Activated CD4-positive, alpha-beta T cell treated with anti-CD3 and anti-CD28 coated beads, Interleukin-2, amount 10 ng/mL, durations not matched to agents 7 days and 5 days (primary cell): ENCODE measurements at regions not wholly inside any gene's neighbourhood (a gene's known extent, or its start where the extent isn't known, plus 50 kb on each side); places are given as distances from the start of the nearest gene placed in this dataset.

Experiments
- CTCF ChIA-PET: fragments of 350-600 bp; sonication (Branson Sonifier 250); formaldehyde crosslinking; loops from one replicate; lab custom pipeline; 2021; ENCODE audit warnings: antibody characterized with exemption; lab: Charles Lee
- POLR2A ChIA-PET: fragments of 350-600 bp; sonication (Branson Sonifier 250); formaldehyde crosslinking; loops from one replicate; lab custom pipeline; 2021; ENCODE audit warnings: antibody characterized with exemption; lab: Charles Lee
- DNase-seq: peaks from one replicate; pipeline ENCODE4 v3.0.0-alpha.2; 2020
- H3K27ac Mint-ChIP-seq: one replicate; pipeline ENCODE4 v1.8.0; 2021; ENCODE audit warnings: mild to moderate bottlenecking, moderate library complexity, mixed read lengths
- H3K27me3 Mint-ChIP-seq: one replicate; pipeline ENCODE4 v1.8.0; 2021; ENCODE audit warnings: mixed read lengths
- H3K36me3 Mint-ChIP-seq: one replicate; pipeline ENCODE4 v1.8.0; 2021; ENCODE audit warnings: low read depth, mixed read lengths
- H3K4me1 Mint-ChIP-seq: one replicate; pipeline ENCODE4 v1.8.0; 2021; ENCODE audit warnings: mixed read lengths
- H3K4me3 Mint-ChIP-seq: one replicate; pipeline ENCODE4 v1.8.0; 2021; ENCODE audit warnings: mild to moderate bottlenecking, moderate library complexity, mixed read lengths
- H3K9me3 Mint-ChIP-seq: one replicate; pipeline ENCODE4 v1.8.0; 2021; ENCODE audit warnings: mixed read lengths

DNA sequence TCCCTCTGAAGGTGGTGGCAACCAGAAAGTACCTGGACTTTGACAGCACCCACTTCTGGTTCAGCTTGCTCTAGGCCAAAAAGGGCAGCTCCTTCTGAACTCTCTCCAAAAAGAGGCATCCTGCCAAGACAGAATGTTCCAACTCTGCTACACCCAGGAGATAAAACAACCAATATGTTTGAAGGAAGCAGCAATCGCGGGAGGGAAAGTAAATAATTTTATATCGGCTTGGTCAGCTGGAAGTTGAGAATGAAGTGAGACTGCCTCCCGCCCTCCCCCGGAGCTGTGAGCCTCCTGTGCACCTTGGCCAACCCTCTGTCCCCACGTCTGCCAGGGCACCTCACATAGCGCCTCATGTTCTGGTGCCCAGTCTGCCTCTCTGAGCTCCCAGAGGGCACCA, 130.3 kb upstream of the ATP1A1 start:
- Mint-ChIP-seq H3K9me3 (no peaks in the 10 kb centered on the region), H3K36me3 (no peaks in the 10 kb centered on the region), H3K27ac (peak overlapping the region; percentile 37), H3K4me3 (no peak overlapping the region), H3K4me1 (peaks cover 11% of the 10 kb centered on the region), H3K27me3 (no peaks in the 10 kb centered on the region)
- DNase-seq = no peak
- POLR2A ChIA-PET = no interaction called here
- CTCF ChIA-PET = no interaction called here

DNA sequence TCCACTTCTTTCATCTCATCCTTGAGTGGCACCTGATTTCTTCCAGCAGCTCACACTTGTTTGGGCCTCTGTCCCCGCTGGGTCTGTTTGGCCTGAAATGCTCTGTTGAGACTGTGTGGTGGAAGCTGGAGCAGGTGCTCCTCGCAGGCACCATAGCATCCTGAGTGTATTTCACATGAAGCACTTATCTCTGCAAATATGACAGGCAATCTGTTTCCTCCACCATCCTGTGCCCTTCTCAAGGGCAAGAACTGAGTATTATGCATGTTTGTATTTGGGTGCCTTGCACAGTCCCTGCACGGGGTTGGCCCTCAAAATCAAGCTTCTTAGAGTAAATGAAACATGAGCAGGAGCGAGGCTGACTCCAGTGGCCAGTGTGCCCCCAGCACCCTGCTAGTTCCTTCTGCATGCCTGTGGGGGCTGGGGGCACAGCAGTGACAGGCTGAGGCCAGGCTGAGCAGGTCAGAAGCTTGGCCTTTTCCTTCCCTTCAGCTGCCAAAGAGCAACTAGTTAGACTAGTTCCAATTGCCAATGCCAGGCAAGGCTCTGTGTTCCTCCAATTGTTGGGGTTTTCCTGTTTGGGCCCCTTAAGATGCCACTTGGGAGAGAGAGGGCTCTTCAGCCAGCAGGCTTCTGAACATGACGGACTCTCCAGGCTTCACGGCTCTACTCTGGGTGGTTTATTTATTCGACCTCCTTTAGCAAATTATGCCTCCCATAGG, 129.6 kb upstream of the ATP1A1 start:
- peaks cover 11% of the 10 kb centered on the region for H3K4me1 Mint-ChIP-seq
- ChIA-PET POLR2A (no interaction called here), CTCF (interaction anchor here (1.2 kb wide), 1 partner anchor 9 kb away, joined by 3 read pairs; no protein-coding TSS in a partner anchor)
- H3K4me3 Mint-ChIP-seq = no peak overlapping the region
- H3K27me3 Mint-ChIP-seq = no peaks in the 10 kb centered on the region
- no peaks in the 10 kb centered on the region for H3K9me3 Mint-ChIP-seq
- no peaks in the 10 kb centered on the region for H3K36me3 Mint-ChIP-seq
- H3K27ac Mint-ChIP-seq = no peak overlapping the region
- no peak for DNase-seq

DNA sequence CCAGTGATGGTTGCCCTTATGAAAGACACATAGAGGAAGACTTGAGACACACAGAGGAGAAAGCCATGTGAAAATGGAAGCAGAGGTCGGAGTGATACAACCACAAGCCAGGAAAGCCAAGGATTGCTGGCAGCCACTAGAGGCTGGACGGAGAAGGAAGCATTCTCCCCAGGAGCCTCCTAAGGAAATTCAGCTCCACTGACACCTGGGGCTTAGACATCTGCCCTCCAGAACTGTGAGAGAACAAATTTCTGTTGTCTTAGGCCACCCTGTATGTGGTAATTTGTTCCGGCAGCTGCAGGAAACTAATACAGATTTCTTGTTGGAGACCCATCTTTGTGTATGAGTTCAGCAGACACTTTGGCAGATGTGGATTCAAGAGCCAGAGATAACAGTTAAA, 126.9 kb upstream of the ATP1A1 start:
- POLR2A ChIA-PET = no interaction called here
- CTCF ChIA-PET = no interaction called here
- Mint-ChIP-seq H3K4me1 (peaks cover 11% of the 10 kb centered on the region), H3K36me3 (no peaks in the 10 kb centered on the region), H3K27ac (no peak overlapping the region), H3K27me3 (no peaks in the 10 kb centered on the region), H3K4me3 (no peak overlapping the region), H3K9me3 (peaks cover 2% of the 10 kb centered on the region)
- no peak for DNase-seq

DNA sequence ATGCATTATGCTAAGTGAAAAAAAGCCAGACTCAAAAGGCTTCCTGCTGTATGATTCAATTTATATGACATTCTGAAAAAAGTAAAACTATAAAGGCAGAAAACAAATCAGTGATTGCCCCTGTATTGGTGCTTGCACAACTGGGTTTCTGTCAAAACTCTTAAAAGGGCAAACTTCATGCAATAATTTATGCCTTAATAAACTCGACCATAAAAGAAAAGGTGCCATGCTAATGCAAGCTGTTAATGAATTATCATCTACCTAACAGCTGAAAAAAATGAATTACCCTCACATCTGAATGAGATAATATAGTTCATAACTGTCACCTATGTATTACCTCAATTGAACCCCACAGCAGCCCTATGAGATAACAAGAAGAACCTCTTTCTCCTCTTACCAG, 120.8 kb upstream of the ATP1A1 start:
- Mint-ChIP-seq H3K27ac (no peak overlapping the region), H3K27me3 (no peaks in the 10 kb centered on the region), H3K36me3 (no peaks in the 10 kb centered on the region), H3K4me1 (peaks cover 9% of the 10 kb centered on the region), H3K9me3 (peaks cover 2% of the 10 kb centered on the region), H3K4me3 (no peak overlapping the region)
- ChIA-PET CTCF (interaction anchor here (0.9 kb wide), 1 partner anchor 9 kb away, joined by 3 read pairs; no protein-coding TSS in a partner anchor), POLR2A (no interaction called here)
- DNase-seq = no peak

DNA sequence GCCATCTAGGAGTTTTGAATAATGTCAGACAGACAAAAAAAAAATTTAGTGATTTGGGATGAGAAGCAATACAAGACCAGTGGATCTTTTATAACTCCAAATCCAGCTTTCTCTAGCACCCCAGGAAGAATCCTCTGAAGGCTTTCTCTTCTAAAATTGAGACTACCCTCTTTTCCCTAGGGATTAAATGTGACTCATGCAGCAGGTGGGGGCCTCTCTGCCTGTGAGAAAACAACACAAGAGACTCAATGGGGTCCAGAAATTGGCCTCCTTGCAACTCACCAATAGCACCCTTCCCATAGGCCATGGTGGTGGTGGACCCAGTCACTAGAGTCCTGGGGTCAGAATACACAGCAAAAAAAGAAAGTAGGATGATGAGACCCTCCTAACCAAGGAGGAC, 120.3 kb upstream of the ATP1A1 start:
- H3K4me1 Mint-ChIP-seq = peaks cover 14% of the 10 kb centered on the region
- H3K9me3 Mint-ChIP-seq = peaks cover 2% of the 10 kb centered on the region
- DNase-seq = no peak
- no peak overlapping the region for H3K27ac Mint-ChIP-seq
- ChIA-PET POLR2A (no interaction called here), CTCF (interaction anchor here (0.6 to 0.9 kb wide), 2 partner anchors 9 to 77 kb away, joined by 3 to 4 read pairs; no protein-coding TSS in a partner anchor)
- no peak overlapping the region for H3K4me3 Mint-ChIP-seq
- no peaks in the 10 kb centered on the region for H3K36me3 Mint-ChIP-seq
- no peaks in the 10 kb centered on the region for H3K27me3 Mint-ChIP-seq

DNA sequence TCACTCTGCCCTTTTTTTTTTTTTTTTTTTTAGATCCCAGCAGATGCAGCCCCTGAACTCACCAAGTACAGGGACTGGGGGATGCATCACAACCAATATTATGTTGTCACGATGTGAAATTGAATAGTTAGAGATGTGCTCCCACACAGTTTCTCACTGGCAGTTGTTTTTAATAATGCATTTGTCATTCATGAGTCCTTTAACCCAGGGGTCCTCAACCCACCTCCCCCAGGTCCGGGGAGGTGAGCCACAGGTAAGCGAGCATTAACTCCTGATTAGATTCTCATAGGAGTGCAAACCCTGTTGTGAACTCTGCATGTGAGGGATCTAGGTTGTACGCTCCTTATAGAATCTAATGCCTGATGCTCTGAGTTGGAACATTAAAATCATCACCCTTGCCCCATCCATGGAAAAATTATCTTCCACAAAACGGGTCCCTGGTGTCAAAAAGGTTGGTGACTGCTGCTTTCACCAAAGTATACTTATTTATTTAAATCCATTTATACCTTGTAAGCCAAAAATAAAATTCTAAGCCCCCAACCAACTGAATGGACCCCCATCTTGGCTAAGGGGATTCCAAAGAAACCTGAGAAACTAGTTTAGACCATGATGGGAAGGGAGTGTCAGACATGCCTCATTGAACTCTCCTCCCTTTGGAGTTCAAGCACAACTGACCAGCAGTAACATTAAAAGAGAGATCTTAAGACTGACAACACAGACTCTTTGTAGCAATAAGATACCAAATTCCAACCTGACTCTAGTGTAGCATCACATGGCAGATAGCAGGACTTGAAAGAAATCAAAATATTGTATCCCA, 119.3 kb upstream of the ATP1A1 start:
- Mint-ChIP-seq H3K36me3 (no peaks in the 10 kb centered on the region), H3K27ac (no peak overlapping the region), H3K4me1 (peaks cover 19% of the 10 kb centered on the region), H3K4me3 (no peak overlapping the region), H3K27me3 (no peaks in the 10 kb centered on the region), H3K9me3 (peaks cover 4% of the 10 kb centered on the region)
- POLR2A ChIA-PET = no interaction called here
- CTCF ChIA-PET = interaction anchor here (0.6 kb wide), 1 partner anchor 76 kb away, joined by 4 read pairs; no protein-coding TSS in a partner anchor
- no peak for DNase-seq

DNA sequence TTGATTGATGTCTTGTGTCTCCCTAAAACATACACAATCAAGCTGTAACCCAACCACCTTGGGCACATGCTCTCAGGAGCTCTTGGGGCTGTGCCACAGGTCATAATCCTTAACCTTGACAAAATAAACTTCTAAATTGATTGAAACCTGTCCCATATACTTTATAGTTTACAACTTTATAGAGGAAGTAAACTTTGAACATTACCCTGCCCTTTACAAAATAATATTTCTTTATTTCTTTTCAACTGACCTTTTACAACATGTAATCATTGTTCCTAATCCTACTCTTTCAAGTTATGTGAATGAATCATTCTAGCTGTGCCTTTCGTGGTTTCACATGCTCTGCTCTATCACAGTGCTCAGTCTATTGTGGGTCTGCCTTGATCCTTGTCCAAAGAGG, 118.3 kb upstream of the ATP1A1 start:
- POLR2A ChIA-PET = no interaction called here
- Mint-ChIP-seq H3K9me3 (peaks cover 5% of the 10 kb centered on the region), H3K4me3 (no peak overlapping the region), H3K27me3 (no peaks in the 10 kb centered on the region), H3K27ac (no peak overlapping the region), H3K36me3 (no peaks in the 10 kb centered on the region), H3K4me1 (peaks cover 22% of the 10 kb centered on the region)
- DNase-seq = no peak
- CTCF ChIA-PET = interaction anchor here (0.5 kb wide), 1 partner anchor 72 kb away, joined by 3 read pairs; no protein-coding TSS in a partner anchor

DNA sequence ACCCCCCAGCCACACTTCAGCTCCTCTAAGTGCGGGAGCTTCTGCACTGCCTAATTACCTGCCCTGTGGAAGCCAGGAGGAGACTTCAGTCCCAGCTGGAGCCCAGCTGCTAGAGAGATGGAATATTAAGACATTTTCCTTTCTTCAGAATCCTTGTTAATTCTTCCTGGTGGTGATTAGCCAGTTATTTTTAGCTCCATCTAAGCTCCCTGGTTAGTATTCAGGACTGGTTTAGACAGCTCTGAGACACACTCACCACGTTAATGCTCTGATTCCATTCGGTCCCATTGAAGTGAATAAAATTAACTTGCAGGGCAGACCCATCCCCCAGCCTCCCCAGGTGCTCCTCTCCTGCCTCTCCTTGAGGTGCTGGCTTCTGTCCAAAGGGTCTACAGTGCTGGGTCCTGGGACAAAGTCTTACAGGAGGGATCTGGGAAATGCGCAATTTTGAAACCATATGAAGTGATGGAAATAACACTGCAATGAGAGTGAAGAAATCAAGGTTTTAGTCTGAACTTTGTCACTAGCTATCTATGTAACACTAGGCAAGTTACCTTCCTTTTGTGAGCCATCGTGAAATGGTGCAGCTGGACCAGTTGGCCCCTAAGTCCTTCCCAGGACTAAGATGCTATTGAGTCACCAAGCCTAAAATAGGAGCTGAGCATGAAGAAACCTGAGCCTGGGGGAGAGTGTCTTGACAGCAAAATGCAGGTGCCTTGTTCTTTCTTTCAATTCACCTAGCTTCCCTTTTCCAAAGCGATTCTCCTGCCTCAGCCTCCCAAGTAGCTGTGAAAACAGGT, 117.4 kb upstream of the ATP1A1 start:
- no peak overlapping the region for H3K4me3 Mint-ChIP-seq
- no peaks in the 10 kb centered on the region for H3K27me3 Mint-ChIP-seq
- POLR2A ChIA-PET = interaction anchor here (0.6 kb wide), 1 partner anchor 151 kb away, joined by 3 read pairs; no protein-coding TSS in a partner anchor
- peaks cover 26% of the 10 kb centered on the region for H3K4me1 Mint-ChIP-seq
- DNase-seq = no peak
- CTCF ChIA-PET = interaction anchor here (0.5 to 1.0 kb wide), 4 partner anchors 71 to 230 kb away, joined by 3 read pairs; no protein-coding TSS in a partner anchor
- no peaks in the 10 kb centered on the region for H3K36me3 Mint-ChIP-seq
- H3K27ac Mint-ChIP-seq = no peak overlapping the region
- H3K9me3 Mint-ChIP-seq = peaks cover 4% of the 10 kb centered on the region

DNA sequence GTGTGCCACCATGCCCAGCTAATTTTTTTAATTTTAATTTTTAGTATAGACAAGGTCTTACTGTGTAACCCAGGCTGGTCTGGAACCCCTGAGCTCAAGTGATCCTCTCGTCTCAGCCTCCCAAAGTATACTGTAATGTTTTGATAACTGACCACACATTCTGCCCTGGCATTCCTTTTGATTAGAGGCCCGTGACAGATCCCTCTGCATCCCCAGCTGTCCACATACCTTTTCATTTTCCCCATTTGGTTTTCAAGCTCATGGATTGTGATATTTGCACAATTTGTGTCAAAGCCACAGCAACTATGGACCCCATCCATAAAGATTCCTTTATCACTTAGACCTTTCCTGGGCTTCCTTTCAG, 116.8 kb upstream of the ATP1A1 start:
- DNase-seq = no peak
- ChIA-PET POLR2A (interaction anchor here (0.6 kb wide), 1 partner anchor 151 kb away, joined by 3 read pairs; no protein-coding TSS in a partner anchor), CTCF (interaction anchor here (0.5 to 1.0 kb wide), 4 partner anchors 90 to 236 kb away, joined by 3 read pairs; no protein-coding TSS in a partner anchor)
- Mint-ChIP-seq H3K4me1 (peaks cover 28% of the 10 kb centered on the region), H3K9me3 (peaks cover 3% of the 10 kb centered on the region), H3K27ac (no peak overlapping the region), H3K27me3 (no peaks in the 10 kb centered on the region), H3K36me3 (no peaks in the 10 kb centered on the region), H3K4me3 (no peak overlapping the region)

DNA sequence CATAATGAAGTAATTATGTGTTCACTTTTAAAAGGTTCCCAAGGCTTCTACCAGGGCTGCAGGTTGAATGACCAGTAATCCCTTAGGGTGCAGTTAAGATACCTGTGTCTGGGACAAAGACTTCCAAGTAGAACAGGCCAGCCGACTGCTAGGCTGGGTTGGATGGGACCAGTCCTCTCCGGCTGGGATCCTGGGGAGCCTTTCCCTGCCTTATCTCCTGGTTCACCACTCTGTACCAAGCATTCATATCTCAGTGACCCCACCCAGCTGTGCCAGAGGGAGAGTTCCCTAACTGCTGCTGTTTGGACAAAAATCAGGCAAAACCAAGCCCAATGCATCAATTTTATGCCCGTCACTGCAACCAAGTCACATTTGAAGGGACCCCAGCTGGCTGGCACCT, 116.2 kb upstream of the ATP1A1 start:
- CTCF ChIA-PET = interaction anchor here (0.5 to 1.0 kb wide), 2 partner anchors 91 to 236 kb away, joined by 3 read pairs; no protein-coding TSS in a partner anchor
- no peak for DNase-seq
- POLR2A ChIA-PET = no interaction called here
- H3K36me3 Mint-ChIP-seq = no peaks in the 10 kb centered on the region
- H3K9me3 Mint-ChIP-seq = peaks cover 3% of the 10 kb centered on the region
- H3K4me1 Mint-ChIP-seq = peaks cover 28% of the 10 kb centered on the region
- H3K27me3 Mint-ChIP-seq = no peaks in the 10 kb centered on the region
- no peak overlapping the region for H3K4me3 Mint-ChIP-seq
- no peak overlapping the region for H3K27ac Mint-ChIP-seq

DNA sequence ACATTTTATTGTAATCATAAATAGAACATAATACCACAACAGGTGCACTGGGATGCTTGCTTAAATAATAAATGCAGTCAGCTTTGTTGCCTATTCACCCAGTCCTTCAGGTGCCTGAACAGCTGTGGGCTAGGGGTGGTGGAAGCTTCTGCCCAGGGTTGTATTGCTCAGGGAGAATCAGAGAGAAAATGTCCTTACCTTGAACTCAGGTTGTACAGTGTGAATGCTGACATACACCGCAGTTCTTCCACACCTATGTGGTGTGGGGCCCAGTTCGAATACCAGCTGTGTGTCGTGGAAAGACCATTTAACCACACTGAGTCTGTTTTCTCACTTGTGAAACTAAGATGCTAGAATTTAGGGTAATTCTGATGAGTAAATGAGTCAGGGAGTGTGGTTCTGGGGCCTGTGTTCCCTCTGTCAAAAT, 115.7 kb upstream of the ATP1A1 start:
- Mint-ChIP-seq H3K27me3 (no peaks in the 10 kb centered on the region), H3K36me3 (no peaks in the 10 kb centered on the region), H3K27ac (no peak overlapping the region), H3K4me1 (peaks cover 28% of the 10 kb centered on the region), H3K4me3 (no peak overlapping the region), H3K9me3 (peaks cover 3% of the 10 kb centered on the region)
- ChIA-PET CTCF (no interaction called here), POLR2A (no interaction called here)
- DNase-seq = peak; percentile 10

DNA sequence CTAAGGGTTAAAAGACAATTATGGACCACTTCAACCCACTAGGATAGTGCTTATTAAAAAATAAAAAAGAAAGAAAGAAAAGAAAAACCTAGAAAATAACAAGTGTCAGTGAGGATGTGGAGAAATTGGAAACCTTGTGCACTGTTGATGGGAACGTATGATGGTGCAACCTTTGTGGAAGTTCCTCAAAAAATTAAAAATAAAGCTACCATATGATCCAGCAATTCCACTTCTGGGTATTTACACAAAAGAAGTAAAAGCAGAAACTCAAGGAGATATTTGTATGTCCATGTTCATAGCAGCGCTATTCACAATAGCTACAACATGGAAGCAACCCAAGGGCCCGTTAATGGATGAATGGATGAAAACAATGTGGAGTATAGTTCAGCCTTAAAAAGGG, 115.2 kb upstream of the ATP1A1 start:
- POLR2A ChIA-PET = no interaction called here
- no peak for DNase-seq
- Mint-ChIP-seq H3K4me1 (peaks cover 30% of the 10 kb centered on the region), H3K36me3 (no peaks in the 10 kb centered on the region), H3K27me3 (no peaks in the 10 kb centered on the region), H3K9me3 (peaks cover 3% of the 10 kb centered on the region), H3K4me3 (no peak overlapping the region), H3K27ac (no peak overlapping the region)
- CTCF ChIA-PET = no interaction called here
